Eye (tissue), 1 donor: ENCODE measurements at regions not wholly inside any gene's neighbourhood (a gene's known extent, or its start where the extent isn't known, plus 50 kb on each side); places are given as distances from the start of the nearest gene placed in this dataset.
"Not testable (repeated sequence)": the region's sequence is repeated elsewhere in the genome, so short reads cannot be mapped to it uniquely, and the experiment has no call there.

Experiments used
- DNase-seq: peaks from one replicate; pipeline ENCODE4 v3.0.0-alpha.2; 2015

DNA sequence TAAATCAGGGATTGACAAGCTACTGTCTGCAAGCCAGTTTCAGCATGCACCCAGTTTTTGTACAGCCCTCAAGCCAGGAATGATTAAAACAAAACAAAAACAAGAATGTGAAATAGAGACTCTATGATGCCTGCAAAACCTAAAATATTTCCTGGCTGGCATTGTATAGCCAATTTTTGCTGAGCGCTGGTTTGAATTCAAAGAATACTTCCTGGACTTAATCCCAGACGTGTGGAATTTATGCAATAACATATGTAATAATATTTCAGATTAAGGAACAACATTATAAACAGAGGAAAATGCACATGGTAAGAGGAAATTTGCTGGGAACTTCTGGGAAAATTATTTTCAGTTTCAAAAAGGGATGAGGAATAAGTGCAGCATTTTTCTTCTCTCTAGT is 148.1 kb upstream of the RPRM start:
- no peak for DNase-seq

DNA sequence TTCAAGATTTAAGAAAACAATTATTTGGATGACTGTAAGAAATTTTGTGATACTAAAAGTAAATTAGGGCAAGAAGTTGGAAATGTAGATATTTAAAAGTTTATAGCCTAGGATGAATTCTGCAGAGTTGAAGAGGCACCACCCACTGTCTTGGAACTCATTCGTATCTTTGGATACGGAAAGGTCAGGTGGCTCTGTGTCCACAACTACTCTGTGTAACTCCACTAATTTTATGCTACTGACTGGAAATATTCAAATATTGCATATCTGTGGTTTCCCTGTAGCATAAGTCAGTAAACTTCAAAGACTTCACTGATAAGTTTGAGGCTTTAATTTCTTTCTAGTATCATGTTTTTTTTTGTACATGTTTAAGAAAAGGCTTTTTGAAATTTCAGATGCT is 156.9 kb upstream of the RPRM start:
- DNase-seq: no peak

DNA sequence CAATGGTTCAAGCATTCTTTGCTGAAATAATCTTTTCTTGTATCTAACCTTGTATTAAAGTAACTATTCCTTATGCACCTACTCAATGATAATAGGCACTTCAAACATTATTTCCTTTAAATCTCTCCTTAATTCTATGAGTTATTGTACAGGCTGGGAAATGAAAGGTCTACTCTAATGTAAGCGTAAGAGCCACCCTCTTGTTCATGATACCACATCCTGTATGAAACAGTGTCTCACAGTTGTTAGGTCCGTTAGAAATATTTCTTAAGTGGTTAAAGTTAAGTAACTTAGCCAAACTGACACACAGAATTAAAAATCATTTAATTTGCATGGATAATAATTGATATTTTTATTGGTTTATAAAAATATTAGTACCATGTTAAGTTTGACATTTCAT is 162.5 kb upstream of the RPRM start:
- no peak for DNase-seq

DNA sequence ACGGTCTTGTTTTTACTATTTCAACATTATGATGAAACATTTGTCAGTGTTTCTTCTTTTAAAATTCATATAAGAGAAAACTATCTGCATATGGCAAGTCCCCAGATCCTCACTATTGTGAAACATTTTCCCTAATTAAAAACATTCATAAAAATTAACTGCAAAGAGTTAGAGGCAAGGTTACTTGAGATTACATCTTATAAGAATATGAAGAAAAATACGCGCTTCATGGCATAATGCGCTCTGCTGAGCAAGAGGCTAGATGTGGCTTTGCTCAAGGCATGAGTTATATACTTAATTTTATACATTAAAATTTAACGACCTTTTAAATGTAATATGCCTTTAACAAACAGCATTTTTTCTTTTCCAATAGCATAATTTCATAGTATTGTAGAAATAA is 166.4 kb upstream of the RPRM start:
- DNase-seq: no peak

DNA sequence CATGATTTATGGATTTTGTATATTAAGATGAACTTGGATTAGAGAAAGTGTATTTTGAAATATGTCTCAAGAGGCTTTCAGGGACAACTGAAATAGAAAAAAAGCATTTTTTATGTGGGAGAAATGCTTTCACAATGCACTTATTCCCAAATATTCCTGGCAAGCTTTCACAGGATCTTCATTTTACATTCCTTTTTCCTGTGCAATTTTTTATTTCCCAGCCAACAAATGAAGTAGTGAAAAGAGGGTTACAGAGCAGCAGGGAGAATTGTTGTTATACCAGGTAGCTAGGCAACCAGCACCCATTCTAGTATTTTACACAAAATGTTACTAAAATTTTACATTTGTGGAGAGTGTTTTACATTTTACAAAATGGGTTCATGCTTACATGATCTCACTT is 167.0 kb upstream of the RPRM start:
- DNase-seq: no peak

DNA sequence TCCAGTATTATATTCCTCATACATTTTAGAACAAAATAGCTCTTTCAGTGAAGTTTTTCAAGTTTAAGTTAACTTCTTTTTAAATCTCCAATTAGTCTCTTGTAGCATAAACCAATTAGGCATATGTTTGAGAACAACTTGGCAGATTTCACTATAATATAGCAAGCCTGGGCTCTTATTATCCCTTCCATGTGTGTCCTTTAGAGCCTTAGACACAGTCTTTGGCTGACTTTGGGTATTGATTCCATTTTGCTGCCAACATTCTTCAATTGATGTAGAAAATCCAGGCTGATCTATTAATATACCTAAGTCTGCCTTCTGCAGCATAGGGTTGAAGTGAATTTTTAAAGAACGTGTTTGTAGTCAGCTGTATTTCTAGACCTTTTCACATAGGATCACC is 179.1 kb upstream of the RPRM start:
- DNase-seq: no peak

DNA sequence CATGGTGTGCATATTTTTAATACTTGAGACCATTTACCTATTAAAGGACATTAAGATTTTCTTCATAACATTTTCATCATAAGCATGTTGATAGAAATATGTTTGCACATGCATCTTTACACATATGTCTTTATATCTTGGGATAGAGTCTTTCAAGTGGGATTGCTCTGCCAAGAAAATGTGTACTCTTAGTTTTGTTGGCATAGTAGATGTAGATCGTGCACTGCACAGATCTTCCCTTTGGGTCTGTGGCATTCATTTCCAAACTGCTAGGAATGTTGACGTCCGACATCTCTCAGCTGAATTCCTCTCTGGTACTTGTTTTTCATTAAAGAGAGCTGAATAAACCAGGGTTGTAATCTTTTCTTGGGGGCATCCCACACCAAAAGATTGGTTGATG is 183.2 kb upstream of the RPRM start:
- DNase-seq: no peak

DNA sequence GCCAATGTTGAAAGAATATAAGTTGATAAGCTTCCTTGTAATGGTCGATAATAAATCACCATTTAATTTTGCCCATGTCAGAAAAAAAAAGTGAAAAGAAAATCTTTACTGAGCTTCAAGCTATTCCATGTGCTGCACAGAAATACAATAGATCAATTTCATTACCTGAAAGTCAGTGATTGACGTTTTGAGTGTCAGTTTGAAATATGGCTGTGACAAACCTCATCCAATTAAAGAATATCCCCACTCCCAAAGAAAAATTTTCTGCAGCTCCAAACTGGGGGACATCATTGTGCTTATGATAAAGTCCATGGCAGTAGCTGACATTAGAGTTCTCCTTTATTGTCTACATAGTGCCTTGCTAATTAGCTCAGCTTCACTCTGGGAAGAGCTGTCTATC is 184.8 kb upstream of the RPRM start:
- DNase-seq: no peak

DNA sequence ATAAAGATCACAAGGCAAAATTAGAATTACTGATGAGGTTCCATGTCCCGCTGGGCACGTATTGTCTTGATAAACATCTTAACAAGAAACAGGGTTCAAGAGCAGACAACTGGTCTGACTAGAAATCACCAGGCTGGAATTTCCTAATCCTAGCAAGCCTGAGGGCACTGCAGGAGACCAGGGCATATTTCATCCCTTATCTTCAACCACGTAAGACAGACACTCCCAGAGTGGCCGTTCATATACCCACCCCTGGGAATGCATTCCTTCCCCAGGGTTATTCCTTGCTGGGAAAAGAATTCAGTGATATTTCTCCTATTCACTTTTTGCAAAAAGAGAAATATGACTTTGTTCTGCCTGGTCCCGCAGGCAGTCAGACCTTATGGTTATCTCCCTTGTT is 185.4 kb upstream of the RPRM start:
- not testable (repeated sequence) for DNase-seq

DNA sequence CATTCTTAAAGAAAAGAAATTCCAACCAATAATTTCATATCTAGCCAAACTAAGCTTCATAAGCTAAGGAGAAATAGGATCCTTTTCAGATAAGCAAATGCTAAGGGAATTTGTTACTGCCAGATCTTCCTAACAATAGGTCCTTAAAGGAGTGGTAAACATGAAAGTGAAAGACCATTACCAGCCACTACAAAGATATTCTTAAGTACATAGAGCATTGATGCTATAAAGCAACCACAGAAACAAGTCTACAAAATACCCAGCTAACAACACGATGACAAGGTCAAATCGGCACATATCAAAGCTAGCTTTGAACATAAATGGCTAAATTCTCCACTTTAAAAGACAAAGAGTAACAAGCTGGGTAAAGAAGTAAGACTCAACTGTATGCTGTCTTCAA is 188.9 kb upstream of the RPRM start:
- no peak for DNase-seq

DNA sequence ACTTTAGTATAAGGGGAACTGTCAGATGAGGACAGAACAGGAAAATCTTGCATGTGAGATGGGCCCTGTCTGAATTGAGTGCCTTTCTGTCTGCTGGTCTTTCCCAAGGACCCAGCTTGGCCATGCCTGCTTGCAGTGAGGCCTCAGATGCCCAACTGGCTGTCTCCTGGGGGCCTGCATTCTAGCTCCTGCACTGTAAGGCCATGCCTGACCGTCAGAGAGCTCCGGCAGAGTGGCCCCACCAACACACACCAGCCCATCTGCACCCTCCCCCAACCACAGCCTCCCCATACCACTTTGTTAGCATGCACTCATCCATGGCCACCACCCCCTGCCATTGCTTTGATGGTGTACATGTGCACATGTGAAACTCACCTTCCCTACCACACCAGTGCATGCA is 190.4 kb upstream of the RPRM start:
- no peak for DNase-seq

DNA sequence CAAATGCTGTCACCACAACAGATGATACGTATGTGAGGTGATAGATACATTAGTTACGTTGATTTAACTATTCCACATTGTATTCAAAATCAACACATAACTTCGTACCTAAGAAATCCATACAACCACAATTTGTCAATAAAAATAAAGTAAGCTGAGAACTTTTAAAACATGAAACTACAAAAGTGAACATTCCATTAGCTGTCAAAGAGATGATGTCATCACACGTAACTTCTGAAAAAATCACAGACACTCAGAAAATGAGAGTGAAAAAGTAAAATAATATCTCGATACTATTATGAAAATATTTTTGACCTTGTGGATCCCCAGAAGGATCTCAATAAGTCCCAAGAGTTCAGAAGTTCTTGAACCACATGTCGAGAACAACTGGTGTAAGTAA is 161.6 kb upstream of the GALNT13 start:
- DNase-seq: no peak

DNA sequence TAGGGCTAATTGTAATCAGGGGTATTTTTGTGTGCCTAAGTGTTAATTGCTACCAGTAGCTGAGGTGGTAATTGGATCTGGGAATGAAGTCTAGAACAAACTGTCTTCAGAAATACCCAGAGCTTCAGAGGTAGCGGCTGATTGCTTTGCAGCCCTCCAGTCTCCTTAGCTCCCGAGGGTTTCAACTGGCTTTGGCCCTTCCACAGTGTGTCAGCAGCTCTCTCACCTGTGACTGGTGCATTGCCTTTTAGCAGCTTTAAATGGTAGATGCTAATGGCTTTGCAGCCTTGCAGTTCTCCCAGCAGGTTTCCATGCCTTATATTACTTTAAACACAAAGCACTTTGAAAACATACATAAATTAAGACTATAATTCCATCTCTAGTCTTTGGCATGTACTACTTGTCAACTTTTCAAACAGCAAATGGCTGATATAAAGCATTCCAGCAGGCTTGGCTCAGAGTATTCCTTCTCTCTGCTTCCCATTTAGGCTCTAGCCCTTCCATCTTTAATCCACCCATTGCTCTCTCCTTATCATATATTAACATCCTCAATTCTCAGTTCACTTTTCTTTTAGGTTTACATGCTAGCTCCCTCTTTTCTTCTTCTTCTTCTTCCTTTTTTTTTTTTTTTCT is 156.4 kb upstream of the GALNT13 start:
- peak; percentile 2 for DNase-seq

DNA sequence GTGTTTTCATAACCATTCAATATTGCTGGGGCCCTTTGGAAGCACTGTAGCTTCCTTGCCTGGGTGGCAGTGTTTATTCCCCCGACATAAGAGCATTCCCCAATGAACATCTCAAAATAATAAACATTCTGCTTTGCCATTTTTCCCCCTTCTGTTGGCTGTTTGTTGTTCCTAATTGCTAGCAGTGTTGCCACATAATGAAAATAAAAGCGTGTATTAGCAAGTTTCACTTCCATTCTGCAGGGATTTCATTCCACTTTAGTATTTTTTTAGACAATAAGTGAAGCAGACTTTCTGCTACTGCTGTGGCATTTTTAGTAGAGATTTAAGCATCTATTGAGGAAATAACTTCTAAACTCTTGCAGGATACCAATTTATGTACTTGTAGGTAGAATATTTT is 154.7 kb upstream of the GALNT13 start:
- DNase-seq: no peak

DNA sequence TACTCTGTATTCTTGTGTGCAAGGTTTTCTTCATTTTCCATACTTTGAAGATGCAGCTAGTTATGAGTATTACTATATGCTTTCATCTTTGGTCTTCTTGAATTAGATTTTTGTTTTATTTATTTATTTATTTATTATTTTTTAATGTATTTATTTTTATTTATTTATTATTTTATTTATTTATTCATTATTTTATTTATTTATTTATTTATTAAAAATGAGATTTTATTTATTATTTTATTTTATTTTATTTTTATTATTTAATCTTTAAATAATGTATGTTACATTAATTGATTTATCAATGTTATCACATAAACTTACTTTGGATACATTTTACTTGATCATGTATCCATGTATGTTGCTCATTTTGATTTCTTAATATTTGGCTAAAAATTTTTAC is 132.3 kb upstream of the GALNT13 start:
- DNase-seq: no peak

DNA sequence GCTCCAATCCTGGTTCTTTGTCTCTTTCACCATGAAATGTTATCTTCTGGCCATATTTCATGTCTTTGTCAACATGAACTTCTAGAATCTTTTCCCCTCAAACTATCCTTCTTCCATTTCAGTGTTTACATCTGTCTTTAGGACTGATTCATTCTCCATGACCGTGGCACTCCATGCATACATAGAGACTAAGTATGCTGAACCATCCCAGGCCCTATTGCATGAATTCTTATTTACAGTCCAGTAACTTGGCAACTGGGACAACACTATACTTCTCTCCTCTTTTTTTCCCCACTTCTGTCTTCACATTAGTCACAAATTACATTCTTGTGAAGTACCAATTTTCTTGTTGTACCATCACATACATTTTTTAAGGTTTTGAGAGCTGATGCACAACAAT is 109.8 kb upstream of the GALNT13 start:
- DNase-seq: no peak

DNA sequence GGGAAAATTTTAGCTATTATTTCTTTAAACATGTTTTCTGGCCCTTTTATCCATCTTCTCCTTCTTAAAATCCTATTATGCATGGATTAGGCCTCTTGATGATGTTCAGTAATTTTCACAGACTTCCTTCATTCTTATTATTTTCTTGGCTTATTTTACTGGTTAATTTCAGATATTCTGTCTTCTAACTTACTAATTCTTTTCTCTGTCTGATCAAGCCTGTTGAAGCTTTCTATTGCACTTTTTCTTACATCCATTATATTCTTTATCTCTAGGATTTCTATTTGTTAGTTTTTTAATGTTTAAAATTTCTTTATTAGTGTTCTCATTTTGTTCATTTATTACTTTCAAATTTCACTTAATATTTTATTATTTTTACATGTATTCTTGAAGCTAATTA is 105.3 kb upstream of the GALNT13 start:
- DNase-seq: no peak

DNA sequence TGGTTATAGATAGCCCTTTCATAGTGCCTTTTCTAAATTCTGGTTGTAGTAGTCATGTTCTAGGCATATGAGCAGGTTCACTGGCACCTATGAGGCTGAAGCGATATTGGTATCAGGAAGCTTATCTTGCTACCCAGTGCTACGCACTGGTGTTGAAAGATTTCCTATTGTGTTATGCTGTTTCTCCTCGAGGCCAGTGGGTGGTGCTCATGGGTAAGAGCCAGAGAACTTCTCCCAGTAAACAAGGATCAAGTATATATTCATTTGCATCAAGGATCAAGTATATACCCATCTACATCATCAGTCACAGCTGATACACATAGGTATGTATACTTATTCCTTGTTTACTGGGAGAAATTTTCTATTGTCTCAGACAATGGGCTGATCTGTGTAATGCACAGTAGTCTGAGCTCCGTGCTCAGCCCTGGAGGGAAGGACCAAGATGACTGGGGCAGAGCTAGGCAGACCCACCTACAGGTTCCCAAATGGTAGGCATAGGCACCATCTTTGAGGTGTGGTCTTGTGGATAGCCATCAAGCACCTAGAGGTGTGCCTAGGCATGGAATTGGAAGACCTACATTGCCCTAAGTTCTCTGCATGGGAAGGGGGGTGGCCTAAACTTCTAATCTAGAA is 101.2 kb upstream of the GALNT13 start:
- no peak for DNase-seq

DNA sequence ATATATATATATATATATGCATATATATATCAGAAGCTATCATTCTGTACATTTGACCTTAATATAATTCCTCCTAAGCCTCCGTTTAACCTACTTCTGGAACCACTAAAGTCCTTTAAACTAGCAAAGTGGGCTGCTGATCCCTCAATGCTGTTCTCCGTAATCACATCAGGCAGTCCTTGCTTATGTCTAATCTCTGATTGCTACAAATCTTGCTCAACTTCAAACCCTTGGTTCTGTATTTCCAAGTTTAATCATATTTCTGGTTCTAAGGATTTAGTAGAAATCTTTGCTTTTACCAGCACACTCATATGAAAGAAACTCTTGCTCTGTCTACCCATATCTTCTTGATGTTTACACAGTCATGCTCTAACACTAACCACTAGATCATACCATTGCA is 91.5 kb upstream of the GALNT13 start:
- DNase-seq: no peak

DNA sequence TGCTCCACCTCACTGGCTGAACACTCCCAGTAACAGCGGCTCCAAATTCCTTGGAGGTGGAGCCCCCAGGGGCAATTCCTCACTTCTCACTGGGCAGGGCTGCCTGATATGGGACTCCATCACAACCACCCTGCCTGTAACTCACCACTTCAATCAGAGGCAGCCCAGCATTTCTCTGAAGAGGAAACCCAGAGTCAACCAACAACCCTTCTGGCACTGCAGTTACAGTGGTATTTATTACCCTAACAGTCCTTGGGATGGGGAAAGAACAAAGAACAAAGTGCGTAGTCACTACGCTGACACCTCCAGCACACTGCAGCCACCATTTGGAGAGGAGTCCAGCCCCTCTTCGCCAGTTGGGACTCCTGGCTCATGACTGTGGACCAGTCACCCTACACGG is 85.7 kb upstream of the GALNT13 start:
- no peak for DNase-seq

DNA sequence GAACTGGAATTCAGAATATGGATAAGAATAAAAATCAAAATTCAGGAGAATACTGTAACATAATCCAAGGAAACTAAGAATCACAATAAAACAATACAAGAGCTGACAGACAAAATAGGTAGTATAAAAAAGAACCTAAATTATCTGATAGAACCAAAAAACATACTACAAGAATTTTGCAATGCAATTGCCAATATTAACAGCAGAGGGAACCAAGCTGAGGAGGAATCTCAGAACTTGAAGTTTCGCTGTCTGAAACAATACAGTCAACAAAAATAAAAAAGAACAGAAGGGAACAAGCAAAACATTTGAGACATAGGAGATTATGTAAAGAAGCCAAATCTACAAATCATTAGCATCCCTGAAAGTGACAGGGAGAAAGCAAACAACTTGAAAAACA is 84.1 kb upstream of the GALNT13 start:
- no peak for DNase-seq

DNA sequence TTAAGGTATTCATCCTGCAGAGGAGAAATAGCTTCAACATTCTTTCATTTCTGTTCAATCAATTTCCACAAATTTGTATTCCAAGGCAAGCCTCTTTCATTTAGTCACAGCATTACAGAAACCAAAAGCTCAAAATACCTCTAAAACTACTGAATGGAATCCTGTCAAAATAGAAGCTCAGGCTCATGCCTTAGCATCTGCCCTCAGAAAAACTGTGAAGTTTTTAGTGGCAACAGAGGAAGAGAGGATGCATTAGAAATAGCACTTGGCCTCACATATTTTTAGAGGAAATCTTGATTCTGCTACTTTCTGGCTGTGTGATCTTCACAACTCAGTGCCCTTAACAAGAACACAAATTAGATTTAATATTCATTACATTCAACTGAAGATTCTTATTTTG is 69.1 kb upstream of the GALNT13 start:
- no peak for DNase-seq

DNA sequence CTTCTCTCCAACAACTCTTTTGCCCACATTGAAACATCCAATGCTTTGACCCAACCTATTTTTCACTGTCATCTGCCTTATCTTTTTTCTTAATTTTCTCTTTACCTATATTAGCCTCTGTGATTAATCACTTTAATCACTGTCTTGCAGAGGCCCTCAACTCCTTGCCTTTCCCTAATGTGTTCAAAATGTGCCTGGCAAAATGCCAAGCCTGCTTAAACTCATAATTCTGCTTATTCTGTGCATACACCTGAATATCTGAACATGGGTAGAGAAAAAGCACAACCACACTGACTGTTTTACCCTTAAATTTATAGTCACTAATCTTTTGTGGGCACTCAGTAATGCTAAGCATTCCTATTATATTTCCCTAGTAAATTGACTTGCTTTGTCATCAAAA is 63.0 kb upstream of the GALNT13 start:
- DNase-seq: no peak

DNA sequence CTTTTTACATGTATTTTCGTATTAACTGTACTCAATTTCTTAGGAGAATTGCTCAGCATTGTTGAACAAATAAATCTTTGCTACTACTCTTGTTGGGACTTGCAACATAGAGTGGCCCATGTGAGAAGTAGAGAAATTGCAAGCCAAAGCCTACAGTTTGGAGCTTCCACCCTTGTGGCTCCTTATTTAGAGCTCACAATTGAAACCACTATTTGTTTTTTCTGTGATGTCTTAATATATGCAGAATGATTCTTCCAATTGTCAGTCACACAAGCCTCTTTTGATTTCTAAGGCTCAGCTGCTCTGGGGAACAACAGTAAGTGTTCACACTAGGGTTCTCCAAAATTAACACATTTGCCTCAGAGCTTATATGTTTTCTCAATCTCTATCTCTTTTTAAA is 60.2 kb upstream of the GALNT13 start:
- no peak for DNase-seq

DNA sequence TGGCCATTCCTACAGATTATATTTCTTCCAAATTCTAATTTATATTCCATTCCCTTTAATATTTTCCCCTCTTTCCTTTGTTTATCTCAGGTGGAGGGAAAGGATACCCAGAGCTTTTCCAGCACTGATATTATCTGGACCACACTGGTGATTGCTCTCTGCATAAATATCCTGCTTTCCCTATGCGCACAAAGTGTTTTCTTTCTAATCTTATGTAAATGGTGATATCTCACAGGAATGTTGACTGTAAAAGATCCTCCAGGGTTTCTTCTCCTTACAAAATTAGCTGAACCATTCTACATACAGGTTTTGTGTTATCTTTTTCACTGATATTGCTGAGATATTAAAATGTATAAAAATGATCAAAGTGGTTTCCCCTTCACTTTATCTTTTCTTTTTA is 59.1 kb upstream of the GALNT13 start:
- no peak for DNase-seq

DNA sequence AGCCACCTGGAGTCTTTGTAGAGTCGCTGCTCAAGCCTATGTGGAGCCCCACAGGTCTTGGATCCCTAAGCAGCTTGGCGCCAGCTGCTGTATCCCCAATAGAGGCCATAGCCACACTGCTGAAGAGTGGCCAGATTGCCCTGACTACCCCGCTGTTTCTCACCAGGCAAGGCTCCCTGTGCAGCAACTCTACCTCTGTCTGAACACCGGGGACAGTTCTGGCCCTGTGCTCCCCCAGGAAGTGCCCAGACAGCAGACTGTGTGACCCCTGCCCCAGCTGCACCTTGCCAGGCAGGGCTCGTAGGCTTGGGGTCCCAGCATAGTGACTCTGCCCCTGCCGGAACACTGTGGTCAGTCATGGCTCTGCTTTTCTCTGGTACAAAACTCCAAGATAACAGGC is 53.5 kb upstream of the GALNT13 start:
- no peak for DNase-seq
